GM23338 (cell line): ENCODE measurements at regions not wholly inside any gene's neighbourhood (a gene's known extent, or its start where the extent isn't known, plus 50 kb on each side); places are given as distances from the start of the nearest gene placed in this dataset.

Experiments used
- CREB1 ChIP-seq: fragments of 250-450 bp; sonication (Bioruptor Pico); IDR thresholded peaks from 2 replicates; pipeline ENCODE4 v1.5.0; 2020; ENCODE audit warnings: low read depth, mild to moderate bottlenecking, moderate library complexity
- EZH2 ChIP-seq: fragments of 200-600 bp; sonication (generic); IDR thresholded peaks from one replicate; pipeline ENCODE4 v1.8.0; 2017; ENCODE audit warnings: antibody characterized with exemption, mild to moderate bottlenecking, low read depth; ENCODE audit not compliant: unreplicated experiment
- EZH2phosphoT487 ChIP-seq: fragments of 200-600 bp; sonication (generic); IDR thresholded peaks from one replicate; pipeline ENCODE4 v1.8.1; 2018; ENCODE audit warnings: antibody characterized with exemption; ENCODE audit not compliant: unreplicated experiment
- JUNB ChIP-seq: IDR thresholded peaks from one replicate; pipeline ENCODE4 v1.6.1; 2016; ENCODE audit warnings: antibody characterized with exemption; ENCODE audit not compliant: unreplicated experiment
- NANOG ChIP-seq: IDR thresholded peaks from 2 replicates; pipeline ENCODE4 v1.6.1; 2016; ENCODE audit warnings: antibody characterized with exemption, borderline replicate concordance
- POLR2AphosphoS5 ChIP-seq: IDR thresholded peaks from 2 replicates; pipeline ENCODE4 v1.6.1; 2016; ENCODE audit warnings: antibody characterized with exemption, low read depth
- ZNF114 ChIP-seq: fragments of 250-450 bp; sonication (Bioruptor Pico); IDR thresholded peaks from 2 replicates; pipeline ENCODE4 v1.5.0; 2020; ENCODE audit warnings: mild to moderate bottlenecking, moderate library complexity
- ZNF462 ChIP-seq: fragments of 250-450 bp; sonication (Bioruptor Pico); IDR thresholded peaks from 2 replicates; pipeline ENCODE4 v1.5.0; 2020; ENCODE audit warnings: mild to moderate bottlenecking, moderate library complexity
- TF ChIP-seq, protein P1 (sequence below): IDR thresholded peaks from 2 replicates; pipeline ENCODE4 v1.6.1; 2016; ENCODE audit warnings: antibody characterized with exemption

GRCh38 chr4:133938061-133938460, 263.5 kb downstream of the PABPC4L start (continued):
- TF ChIP-seq ZNF462 (CRISPR knock-in tag) (no peak), CREB1 (CRISPR knock-in tag) (no peak), NANOG (no peak), EZH2phosphoT487 (no peak), JUNB (no peak), EZH2 (no peak), POLR2AphosphoS5 (no peak), ZNF114 (no peak)
- TF ChIP-seq, protein P1, sequence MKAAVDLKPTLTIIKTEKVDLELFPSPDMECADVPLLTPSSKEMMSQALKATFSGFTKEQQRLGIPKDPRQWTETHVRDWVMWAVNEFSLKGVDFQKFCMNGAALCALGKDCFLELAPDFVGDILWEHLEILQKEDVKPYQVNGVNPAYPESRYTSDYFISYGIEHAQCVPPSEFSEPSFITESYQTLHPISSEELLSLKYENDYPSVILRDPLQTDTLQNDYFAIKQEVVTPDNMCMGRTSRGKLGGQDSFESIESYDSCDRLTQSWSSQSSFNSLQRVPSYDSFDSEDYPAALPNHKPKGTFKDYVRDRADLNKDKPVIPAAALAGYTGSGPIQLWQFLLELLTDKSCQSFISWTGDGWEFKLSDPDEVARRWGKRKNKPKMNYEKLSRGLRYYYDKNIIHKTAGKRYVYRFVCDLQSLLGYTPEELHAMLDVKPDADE: no peak
